ENCODE measurements at regions not wholly inside any gene's neighbourhood (a gene's known extent, or its start where the extent isn't known, plus 50 kb on each side); places are given as distances from the start of the nearest gene placed in this dataset.

DNA sequence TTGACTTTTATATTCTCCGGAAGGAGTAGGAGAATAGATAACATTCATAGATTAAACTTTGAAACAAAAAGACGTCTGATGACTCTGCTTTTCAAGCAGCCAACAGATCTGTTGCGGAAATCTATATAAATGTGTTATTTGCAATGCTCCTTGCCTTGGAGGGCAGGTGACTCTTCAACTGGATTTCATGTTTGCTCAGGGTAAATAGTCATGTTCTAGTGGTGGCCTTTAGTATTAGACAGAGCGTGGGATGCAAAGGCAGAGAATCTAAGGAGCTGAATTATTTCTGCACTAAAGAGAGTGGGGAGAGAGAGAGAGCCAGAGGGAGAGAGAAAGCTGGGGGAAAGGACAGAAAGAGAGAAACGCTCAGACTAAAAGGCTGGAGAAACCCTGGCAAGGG is 454.3 kb downstream of the AJAP1 start:
- peak; percentile 85 for DNase-seq

DNA sequence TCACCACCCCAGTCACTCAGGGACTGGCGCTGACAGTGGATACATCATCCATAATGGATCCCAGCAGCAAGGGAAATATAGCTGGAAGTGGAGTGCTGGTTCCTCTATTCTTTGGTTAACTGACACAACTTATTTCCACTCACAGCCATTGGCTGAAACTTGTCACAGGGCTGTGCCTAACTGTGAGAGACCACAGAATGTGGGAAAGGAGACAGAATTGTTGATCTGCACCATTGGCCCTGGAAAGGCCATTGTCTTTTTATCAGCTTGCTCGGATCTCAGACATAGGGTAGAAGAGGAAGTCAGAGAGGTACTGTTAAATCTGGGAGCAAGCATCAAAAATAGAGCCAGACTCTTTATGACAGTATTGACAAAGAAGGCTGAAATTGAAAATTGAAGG is 451.3 kb downstream of the AJAP1 start:
- DNase-seq = no peak

DNA sequence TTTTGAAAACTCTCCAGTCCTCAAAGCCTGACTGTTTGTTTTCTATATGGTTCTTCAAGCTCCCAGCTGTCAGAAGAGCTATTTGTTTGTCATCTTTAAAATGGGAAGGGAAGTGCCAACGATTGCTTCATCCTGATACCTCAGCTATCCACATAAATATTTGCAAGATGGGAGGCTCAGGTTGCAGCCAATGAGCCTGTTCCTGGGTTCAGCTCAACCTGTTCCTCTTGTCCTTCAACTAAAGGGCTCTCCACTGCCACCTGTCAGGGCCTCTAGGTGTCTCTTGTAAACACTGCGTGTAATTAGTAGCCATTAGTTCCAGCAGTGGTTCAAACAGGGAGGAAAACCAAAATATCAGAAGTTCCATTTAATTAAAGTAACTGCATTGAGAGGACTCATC is 445.1 kb downstream of the AJAP1 start:
- DNase-seq = peak; percentile 94

DNA sequence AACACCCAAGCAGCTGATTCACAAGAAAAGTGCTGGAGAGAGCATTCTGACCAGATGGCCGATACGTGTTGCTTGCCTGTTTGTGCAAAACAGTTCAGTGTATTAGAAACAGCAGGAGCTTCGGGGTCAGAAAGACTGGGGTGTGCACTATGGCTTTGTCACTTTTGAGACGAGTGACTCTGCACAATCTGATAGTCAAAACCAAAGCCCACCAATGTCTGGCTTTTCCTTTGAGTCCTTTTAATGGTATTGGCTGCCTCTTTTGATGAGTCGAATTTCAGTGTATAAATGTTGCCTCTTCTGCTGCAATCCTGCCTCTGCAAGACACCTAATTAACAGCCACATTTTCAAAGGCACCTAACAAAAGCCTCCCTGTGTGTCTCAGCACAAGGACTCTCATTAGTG is 444.6 kb downstream of the AJAP1 start:
- peak; percentile 70 for DNase-seq

DNA sequence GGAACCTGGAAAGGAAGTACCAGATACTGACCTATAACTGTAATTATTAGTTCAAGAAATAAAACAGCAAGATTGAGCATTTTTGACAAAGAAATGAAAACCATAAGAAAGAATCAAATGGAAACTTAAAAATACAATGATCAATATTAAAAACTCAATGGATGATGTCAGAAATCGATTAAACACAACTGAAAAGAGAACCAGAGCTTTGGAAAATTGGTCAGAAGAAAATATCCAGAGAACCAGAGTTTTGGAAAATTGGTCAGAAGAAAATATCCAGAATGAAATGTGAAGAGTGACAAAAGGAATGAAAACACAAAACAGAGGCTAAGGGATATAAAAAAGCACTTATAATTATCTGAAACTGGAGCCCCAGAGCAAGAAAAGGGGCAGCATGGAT is 438.6 kb downstream of the AJAP1 start:
- DNase-seq = no peak

DNA sequence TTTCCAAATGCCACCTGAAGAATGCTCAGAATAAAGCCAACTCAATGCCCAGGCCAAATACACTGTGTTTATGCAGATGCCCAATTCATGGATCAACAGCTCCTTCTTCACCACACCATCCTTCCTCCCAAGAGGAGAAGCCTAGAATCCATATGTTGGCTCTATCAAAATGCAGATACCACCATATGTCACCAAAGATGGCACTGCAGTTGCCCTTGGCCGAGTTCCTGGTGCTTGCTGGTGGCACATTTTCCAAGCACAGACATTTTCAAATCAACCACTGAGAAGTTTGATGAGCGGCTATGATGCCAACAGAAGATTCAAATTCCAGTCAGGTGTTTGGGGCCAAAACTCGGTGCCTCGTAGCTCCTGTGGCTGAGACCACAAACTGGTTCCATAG is 430.3 kb downstream of the AJAP1 start:
- DNase-seq = no peak

DNA sequence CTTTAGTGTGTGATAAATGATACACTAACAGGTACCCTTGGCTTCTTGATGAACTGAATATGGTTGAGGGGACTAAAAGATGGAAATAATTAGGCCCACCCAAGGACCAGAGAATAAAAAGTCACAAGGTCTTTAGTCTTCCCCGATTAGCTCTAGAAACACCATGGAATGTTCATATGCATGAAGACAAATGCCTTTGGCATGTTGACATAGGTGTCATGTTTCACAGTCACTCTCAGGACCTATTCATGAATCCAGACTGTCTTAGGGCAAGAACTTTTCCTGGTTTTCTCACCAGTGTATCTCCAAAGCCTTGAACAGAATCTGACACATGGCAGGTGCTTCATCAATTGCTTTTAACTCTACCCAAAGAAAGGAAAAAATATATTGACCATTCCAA is 412.8 kb downstream of the AJAP1 start:
- DNase-seq = peak; percentile 37

DNA sequence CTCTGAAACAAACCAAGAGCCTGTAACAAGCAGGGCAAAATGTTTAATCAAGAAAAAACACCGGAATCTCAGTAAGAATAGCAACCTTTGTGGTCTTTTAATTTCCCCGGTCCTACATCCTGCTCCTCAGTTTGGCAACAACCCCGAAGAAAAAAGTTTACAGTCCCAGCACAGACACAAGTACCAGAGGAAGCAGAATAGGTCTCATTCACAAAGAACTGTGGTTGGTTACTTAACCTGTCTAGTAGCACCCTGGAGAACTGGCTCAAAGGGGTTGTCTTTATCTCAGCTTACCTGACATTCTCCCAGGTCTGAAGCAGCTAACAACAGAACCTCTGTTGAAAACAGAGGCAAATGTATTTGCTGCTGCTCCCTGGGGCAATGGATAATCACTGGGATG is 399.3 kb downstream of the AJAP1 start:
- no peak for DNase-seq

DNA sequence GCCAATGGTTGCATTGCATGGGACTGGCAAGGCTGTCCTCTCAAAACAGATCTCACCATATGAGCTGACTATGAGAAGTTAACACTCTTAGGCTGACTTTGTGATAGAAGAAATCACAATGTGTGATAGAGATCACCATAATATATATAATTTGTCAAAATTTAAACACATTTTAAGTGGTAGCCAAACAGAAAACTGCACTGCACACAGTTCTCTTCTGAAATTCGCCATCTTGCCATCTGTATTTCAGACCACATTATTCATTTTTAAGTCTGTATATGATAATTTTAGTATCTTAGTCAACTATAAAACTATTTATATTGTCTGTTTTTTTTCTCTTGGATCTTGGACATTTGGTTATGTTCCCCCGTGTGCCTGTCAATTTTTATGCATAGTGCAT is 374.7 kb downstream of the AJAP1 start:
- DNase-seq = no peak

DNA sequence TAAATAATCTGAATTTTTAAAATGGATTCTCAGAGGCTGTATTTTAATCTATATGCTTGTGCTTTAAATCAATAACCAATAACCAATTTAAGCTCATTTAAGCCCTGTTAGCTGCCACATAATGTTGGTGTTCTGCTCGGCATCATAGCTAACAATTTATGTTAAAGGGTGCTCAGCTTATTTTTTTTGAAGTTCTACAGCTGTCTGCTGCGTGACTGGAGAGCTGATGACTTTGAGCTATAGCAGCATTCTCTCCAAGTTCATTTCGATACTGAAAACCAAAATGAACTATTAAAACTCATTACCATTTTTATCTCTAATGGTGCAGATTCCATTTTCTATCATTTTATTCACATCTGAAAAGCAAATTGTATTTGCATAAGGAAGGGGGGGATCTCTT is 357.8 kb downstream of the AJAP1 start:
- no peak for DNase-seq

DNA sequence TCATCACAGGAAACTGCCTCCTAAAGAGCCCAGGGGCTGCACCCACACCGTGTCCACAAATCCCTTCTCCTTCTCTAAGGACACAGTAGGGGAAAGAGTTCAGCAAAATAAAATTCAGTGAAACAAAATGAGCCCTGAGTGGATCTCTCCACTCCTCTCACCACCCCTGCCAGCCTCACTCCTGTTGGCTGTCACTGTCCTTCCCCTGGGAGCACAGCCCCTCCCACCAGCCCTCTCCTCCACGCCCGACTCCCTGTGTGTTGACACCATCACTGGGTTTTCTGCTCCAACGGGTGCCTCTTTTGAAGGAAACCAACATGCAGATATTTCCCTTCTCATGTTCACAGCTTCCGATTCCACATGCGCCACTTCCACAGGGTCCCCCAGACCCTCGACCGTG is 356.2 kb downstream of the AJAP1 start:
- no peak for DNase-seq

DNA sequence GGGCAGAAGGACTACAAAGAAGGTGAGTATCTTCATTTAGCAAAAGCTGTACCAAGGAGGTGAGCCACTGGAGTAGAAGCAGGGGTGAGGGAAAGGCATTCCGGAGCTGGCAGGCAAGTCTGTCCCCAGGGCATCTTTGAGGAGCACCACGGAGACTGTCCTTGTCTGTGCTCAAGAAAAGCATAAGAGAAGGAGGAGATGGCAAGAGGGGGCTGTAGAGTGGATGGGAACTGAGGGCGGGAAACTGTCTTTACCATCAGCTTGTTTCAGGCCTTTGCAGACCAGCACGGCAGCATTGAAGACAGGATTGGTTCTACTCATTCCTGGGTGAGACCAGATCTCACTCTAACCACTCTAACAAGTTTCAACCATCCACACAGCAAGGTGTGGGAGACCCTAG is 355.8 kb downstream of the AJAP1 start:
- no peak for DNase-seq

DNA sequence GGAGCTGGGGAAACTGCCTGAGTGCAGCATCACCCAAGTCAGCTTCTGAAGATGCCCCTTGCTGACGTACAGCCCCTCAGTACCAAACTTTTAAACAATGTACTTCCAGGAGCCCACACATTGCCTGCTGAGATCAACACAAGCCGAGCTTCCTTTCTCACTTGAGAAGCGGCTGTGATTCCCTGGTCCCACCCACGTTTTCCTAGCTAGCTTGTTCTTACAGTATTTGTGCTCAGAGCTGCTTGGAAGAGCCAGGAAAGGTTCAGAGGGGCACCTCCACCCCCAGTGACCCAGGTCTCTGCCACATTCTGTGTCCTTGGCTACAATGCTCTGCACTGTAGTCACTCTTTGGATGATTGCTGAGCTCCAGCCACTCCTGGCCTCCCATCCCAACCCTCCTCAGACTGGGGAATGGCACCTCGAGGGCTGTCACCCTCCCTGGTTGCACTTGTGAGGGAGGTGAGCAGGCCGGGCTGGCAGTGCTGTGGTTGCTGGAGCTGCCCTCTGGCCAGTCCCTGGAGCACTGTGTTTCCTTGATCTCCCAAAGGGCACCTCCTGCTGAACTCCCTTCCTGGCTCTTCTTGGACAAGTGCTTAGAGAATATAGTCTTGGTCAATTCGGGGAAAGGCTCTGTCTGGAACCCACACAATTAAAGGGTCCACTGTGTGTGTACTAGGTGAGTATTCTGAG is 355.1 kb downstream of the AJAP1 start:
- DNase-seq = no peak

DNA sequence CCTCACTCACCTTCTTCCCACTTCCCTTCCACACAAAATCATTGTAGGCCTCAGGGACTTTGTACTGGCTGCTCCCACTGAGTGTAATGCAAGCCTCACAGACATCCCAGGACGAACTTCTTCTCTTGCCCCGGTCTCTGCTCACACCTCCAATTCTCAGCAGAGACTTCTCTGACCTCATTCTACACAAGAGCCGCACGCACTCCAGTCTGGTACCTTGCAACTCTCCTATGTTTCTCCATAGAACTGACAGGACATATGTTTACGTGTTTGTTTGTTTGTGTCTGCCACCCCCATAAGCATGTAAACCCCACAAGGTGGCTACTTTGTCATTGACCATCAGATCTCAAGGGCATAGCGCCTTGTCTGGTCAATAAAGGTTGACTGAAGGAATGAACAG is 350.8 kb downstream of the AJAP1 start:
- DNase-seq = no peak

DNA sequence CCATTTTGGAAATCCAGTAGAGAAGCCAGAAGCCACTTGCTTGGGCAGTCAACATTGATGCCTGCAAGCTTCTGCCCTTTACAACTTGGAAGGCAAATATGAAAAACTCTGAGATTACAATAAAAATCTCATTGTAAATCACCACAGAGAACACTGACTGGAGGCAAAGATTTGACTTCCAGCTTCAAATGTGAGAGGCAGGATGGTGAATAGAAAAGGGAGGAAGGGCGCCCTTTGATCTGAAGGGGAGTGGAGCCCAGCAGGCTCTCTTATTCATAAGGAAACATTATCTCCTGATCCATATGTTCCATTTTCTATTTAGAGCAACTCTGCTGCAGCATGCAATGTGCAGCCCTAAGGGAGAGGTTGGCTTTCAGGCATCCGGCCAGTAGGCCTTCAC is 348.3 kb downstream of the AJAP1 start:
- no peak for DNase-seq

DNA sequence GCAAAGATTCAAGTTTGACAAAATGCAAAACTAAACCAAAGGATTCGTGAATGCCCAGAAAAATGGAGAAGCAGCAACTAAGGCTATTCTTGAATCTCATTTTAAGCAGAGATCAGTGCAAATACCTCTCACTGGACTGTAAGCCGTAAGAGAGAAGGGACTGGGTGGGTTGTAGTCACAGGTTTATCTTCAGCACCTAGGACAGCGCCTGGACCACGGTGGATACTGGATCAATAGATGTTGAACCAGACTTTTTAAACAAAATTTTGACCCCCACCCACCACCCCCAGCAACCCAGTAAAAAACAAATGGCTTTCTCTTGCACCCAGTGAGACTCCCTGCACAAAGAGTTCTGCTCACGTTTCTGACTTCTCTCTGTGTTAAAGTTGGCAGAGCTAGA is 347.1 kb downstream of the AJAP1 start:
- DNase-seq = no peak

DNA sequence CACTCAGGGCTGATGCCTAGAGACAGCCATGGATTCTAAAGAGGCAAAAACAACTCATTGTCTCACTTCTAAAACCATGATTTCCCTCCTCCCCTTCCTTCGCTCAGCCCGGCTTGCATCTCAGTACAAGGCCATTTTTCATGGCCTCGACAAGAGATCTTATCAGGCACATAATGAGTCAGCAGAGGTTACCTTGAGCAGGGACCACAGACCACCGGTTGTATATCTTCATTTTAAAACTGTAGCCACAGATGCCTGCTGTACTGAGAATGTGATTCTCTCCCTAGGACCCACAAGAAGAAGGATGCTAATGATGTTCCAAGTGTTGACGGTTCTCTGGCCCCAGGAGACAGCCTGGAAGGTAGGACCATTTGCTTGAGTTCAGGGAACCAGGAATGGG is 331.9 kb downstream of the AJAP1 start:
- DNase-seq = no peak

DNA sequence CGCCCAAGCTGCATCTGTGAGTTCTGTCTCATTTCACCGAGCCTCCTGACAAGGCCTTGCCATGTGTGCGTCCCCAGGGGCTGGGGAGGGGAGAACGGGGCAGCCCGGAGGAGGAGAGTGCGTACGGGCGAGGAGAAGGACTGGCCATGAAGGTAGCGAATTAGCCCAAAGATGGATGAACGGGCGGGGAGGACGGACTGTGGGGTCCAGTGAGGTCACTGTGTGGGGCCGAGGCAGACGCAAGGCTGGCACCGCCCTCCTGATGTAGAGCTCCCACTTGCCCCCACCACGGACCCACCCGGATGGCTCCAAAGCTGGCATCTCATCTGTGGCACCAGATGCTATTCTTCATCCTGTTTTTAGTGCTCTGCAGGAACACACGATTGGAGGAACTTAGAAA is 330.4 kb downstream of the AJAP1 start:
- no peak for DNase-seq

DNA sequence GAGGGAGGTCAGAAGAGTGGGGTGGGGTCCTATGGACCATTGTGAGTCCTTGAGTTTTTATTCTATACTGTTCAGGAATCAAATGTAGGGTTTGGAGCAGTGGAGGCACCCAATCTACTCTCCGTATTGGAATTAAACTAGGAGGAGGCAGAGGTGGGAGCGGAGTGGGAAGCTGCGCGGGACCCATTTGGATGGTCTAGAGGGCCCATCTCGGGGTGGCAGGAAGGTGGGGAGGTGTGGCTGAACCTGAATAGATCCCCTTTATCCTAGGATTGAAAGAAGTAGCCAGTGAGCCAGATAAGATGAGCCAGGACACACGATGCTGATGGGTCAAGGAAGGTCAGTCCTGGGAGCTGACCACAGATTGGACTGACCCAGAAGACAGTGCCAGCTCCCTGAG is 325.8 kb downstream of the AJAP1 start:
- DNase-seq = no peak

DNA sequence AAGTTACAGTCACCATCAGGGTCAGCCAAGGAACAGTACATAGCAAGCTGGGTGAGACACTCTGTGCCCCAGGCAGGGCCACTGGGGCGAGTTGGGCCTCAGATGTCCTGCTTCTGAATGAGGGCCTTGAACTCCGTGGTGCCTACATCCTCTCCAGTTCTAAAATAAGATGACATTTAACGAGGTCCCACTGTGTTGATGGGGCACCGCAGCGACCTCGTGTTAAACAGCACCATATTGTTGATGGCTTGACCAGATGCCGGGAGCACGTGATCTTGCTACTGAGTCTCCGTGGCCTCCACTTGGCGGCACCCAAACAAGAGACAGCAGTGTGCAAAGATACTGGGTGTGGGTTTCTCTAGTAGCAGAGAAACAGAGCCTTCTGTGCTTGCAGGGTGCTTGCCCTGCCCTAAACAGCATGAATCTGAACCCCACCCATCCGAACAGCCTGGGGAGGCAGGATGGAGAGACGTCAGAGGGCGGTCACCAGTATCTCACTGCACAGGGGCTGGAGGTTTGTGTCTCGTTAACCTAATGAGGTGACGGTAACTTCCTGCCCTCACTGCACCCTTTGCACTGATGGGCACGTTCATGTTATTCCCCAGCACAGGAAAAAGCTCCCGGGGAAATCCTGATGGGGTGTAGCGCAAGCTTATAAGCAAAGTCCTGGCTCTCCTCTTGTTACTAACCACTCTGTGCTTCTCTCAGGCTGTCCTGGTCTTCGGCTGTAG is 324.4 kb downstream of the AJAP1 start:
- no peak for DNase-seq

DNA sequence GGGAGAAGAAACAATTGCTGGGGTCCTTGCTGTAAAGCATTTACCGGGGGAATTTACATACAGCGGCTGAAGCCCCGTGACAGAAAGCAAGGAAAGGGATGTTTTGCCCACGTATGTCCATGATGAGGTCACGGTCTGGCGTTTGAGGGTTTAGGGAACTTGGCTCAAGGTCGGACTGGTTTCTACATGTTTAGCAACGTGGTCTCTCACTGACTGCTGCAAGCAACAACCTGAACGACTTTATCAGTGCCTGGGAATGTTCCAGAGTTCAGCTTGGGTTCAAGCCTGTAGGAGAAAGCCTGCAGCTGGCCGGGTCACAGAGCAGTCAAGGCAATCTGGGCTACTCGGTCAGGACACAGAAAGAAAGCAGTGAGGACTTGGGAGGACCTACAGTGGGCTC is 323.3 kb downstream of the AJAP1 start:
- DNase-seq = no peak

DNA sequence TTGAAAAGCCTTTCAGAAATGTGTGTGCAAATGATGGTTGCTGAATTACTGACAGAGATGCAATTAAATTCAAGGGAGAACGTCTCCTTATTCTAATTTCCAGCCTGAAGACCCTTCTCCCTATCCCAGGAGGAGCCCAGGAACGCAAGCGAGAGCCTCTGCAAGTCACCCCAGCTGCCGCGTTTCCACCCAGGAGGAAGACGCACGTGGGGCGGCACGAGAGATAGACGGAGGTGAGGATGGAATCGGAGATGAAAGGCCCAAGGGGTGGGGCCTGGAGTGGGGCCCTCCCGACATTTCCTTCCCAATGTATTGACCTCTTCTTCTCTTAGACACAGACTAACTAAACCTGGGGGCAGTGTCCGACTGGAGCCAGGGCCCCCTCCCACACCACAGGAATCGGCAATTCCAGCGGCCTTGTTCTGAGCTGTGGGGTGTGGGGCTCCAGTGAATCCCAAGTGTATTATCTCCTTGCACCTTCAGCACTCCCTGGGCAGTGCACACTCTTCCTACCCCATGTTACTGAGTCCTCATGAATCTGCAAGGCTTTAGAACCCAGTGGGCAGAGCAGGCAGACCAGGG is 322.5 kb downstream of the AJAP1 start:
- DNase-seq = no peak

DNA sequence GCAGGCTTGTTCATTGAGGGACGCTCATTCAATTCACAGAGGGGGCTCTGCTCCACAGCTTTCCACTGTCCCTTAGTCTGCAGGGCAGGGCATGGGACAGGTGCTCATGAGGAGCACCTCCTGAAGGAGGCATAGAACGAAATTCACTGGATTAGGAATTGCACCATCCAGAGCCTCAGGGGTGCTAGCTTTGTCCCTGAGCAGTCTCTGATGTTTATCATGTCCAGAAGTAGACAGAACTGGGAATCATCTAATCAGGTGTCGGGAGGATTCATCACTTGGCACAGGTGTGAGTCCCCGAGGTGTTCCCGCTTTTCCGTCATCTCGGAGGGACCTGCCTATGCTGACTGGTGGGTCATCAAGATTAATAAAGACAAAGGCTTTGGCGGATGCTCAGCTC is 321.4 kb downstream of the AJAP1 start:
- DNase-seq = no peak

DNA sequence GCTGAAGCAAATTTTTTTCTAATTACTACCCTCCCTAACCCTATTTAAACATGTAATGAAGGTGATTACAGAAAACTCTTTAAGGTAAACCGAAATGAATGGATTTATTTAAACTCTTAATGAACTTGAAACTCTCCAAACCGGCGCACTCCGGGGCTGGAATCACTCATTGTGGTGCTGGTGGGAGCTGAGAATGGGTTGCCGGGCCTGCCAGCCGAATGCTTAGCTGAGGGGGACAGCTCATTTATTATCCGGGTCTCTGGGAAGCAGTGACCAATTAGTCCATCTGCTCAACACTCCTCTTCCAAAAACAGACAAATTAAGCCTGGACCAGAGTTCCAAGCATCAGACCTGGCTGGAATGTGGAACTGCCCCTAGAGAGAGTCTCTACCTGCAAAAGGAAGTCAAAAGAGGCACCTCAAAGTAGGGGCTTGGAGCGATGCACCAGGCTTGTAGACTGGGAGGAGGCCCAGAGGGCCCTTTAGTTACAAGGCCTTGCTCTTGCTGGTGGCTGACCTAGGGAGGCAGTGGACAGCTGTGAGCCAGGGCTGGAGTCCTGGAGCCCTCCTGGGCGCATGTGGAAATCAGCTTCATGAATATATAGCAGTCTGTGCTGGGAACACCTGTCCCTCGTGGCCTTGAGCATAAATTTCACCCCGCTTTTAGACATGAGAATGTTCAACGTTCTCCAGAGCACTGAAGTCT is 320.7 kb downstream of the AJAP1 start:
- no peak for DNase-seq

Measured in NCI-H510A treated with DMSO at 0.1 percent for 48 hours (cell line).